Activated CD4-positive, alpha-beta T cell treated with anti-CD3 and anti-CD28 coated beads for 24 hours (primary cell): ENCODE measurements at regions not wholly inside any gene's neighbourhood (a gene's known extent, or its start where the extent isn't known, plus 50 kb on each side); places are given as distances from the start of the nearest gene placed in this dataset.
"Not testable (repeated sequence)": the region's sequence is repeated elsewhere in the genome, so short reads cannot be mapped to it uniquely, and the experiment has no call there.

Source experiments
- DNase-seq, 2 donors: peaks; one replicate each; pipeline ENCODE4 v3.0.0-alpha.2; 2020; ENCODE audit warnings: low read depth in 2 of 2

GRCh38 chr7:76971201-76971600, 61.0 kb downstream of the SPDYE17 start:
- DNase-seq = not testable (repeated sequence)

- not testable (repeated sequence) for DNase-seq
Measured at GRCh38 chr7:76969892-76970291, 62.3 kb downstream of the SPDYE17 start.

GRCh38 chr7:76965731-76966548, 66.2 kb downstream of the SPDYE17 start:
- DNase-seq = not testable (repeated sequence)

GRCh38 chr7:76964050-76964449, 68.1 kb downstream of the SPDYE17 start:
- DNase-seq = not testable (repeated sequence)

GRCh38 chr7:76963061-76963460, 69.1 kb downstream of the SPDYE17 start:
- DNase-seq = not testable (repeated sequence)

- DNase-seq = not testable (repeated sequence)
Measured at GRCh38 chr7:76960400-76960986, 71.7 kb downstream of the SPDYE17 start.

GRCh38 chr7:76959573-76960399, 72.4 kb downstream of the SPDYE17 start:
- not testable (repeated sequence) for DNase-seq

- not testable (repeated sequence) for DNase-seq
Measured at GRCh38 chr7:76956531-76956930, 75.6 kb downstream of the SPDYE17 start.

GRCh38 chr7:76955124-76955523, 77.0 kb downstream of the SPDYE17 start:
- not testable (repeated sequence) for DNase-seq

GRCh38 chr7:76944603-76945002, 87.6 kb downstream of the SPDYE17 start:
- not testable (repeated sequence) for DNase-seq

- not testable (repeated sequence) for DNase-seq
Measured at GRCh38 chr7:76941809-76942765, 90.1 kb downstream of the SPDYE17 start.

GRCh38 chr7:76937781-76938180, 94.4 kb downstream of the SPDYE17 start:
- not testable (repeated sequence) for DNase-seq

- DNase-seq = not testable (repeated sequence)
Measured at GRCh38 chr7:76937330-76937729, 94.8 kb downstream of the SPDYE17 start.

- DNase-seq = not testable (repeated sequence)
Measured at GRCh38 chr7:76936346-76936745, 95.8 kb downstream of the SPDYE17 start.

- DNase-seq = not testable (repeated sequence)
Measured at GRCh38 chr7:76934711-76935110, 97.5 kb downstream of the SPDYE17 start.

- DNase-seq = not testable (repeated sequence)
Measured at GRCh38 chr7:76932957-76933356, 99.2 kb downstream of the SPDYE17 start.

- DNase-seq = not testable (repeated sequence)
Measured at GRCh38 chr7:76931441-76931840, 100.7 kb downstream of the SPDYE17 start.

GRCh38 chr7:76930416-76930815, 101.7 kb downstream of the SPDYE17 start:
- not testable (repeated sequence) for DNase-seq

- not testable (repeated sequence) for DNase-seq
Measured at GRCh38 chr7:76928751-76929150, 103.4 kb downstream of the SPDYE17 start.

- not testable (repeated sequence) for DNase-seq
Measured at GRCh38 chr7:76927741-76928393, 104.3 kb downstream of the SPDYE17 start.
